ENCODE measurements at regions not wholly inside any gene's neighbourhood (a gene's known extent, or its start where the extent isn't known, plus 50 kb on each side); places are given as distances from the start of the nearest gene placed in this dataset.
A peak's percentile ranks its signal among the peaks of the same experiment; 100 is the strongest.

- peaks cover 11% of the 10 kb centered on the region for H3K4me1 Mint-ChIP-seq (ENCODE audit: low read depth, unreplicated experiment)
- no peak overlapping the region for H3K27ac Mint-ChIP-seq (ENCODE audit: unreplicated experiment)
- CTCF ChIA-PET, result no interaction called here
- H3K36me3 Mint-ChIP-seq (ENCODE audit: insufficient read depth, unreplicated experiment), result no peaks in the 10 kb centered on the region
- no TSS peak for BruUV-seq (replicated peaks)
- DNase-seq, result no peak
- no peaks in the 10 kb centered on the region for H3K9me3 Mint-ChIP-seq (ENCODE audit: low read depth, unreplicated experiment)
- no peaks in the 10 kb centered on the region for H3K27me3 Mint-ChIP-seq (ENCODE audit: unreplicated experiment)
- no peak overlapping the region for H3K4me3 Mint-ChIP-seq (ENCODE audit: low read depth, unreplicated experiment)
- intact Hi-C loops (cut with micrococcal nuclease; ENCODE audit: unreplicated experiment), result no loop called here
- TF ChIP-seq CTCF (IDR thresholded peaks at IDR 0.05; ENCODE audit: unreplicated experiment), result no peak
These were observed 129.7 kb downstream of the NFKBIZ start for GRCh38 chr3:101979033-101979432.

GRCh38 chr3:101984356-101984755 lies 135.0 kb downstream of the NFKBIZ start:
- H3K36me3 Mint-ChIP-seq (ENCODE audit: insufficient read depth, unreplicated experiment), result no peaks in the 10 kb centered on the region
- no peak overlapping the region for H3K4me3 Mint-ChIP-seq (ENCODE audit: low read depth, unreplicated experiment)
- intact Hi-C loops (cut with micrococcal nuclease; ENCODE audit: unreplicated experiment), result no loop called here
- no peak overlapping the region for H3K27ac Mint-ChIP-seq (ENCODE audit: unreplicated experiment)
- no peak for TF ChIP-seq CTCF (IDR thresholded peaks at IDR 0.05; ENCODE audit: unreplicated experiment)
- BruUV-seq (replicated peaks), result no TSS peak
- H3K9me3 Mint-ChIP-seq (ENCODE audit: low read depth, unreplicated experiment), result no peaks in the 10 kb centered on the region
- peak; percentile 3 for DNase-seq
- CTCF ChIA-PET, result no interaction called here
- H3K27me3 Mint-ChIP-seq (ENCODE audit: unreplicated experiment), result no peaks in the 10 kb centered on the region
- peaks cover 12% of the 10 kb centered on the region for H3K4me1 Mint-ChIP-seq (ENCODE audit: low read depth, unreplicated experiment)

GRCh38 chr3:101988596-101988995 lies 139.3 kb downstream of the NFKBIZ start:
- H3K36me3 Mint-ChIP-seq (ENCODE audit: insufficient read depth, unreplicated experiment), result no peaks in the 10 kb centered on the region

GRCh38 chr3:101989578-101990200 lies 140.4 kb downstream of the NFKBIZ start:
- no peak overlapping the region for H3K4me3 Mint-ChIP-seq (ENCODE audit: low read depth, unreplicated experiment)
- no TSS peak for BruUV-seq (replicated peaks)
- peaks cover 3% of the 10 kb centered on the region for H3K4me1 Mint-ChIP-seq (ENCODE audit: low read depth, unreplicated experiment)
- intact Hi-C loops (cut with micrococcal nuclease; ENCODE audit: unreplicated experiment), result no loop called here
- CTCF ChIA-PET, result interaction anchor here (0.6 kb wide), 1 partner anchor 26 kb away, joined by 10 read pairs; no protein-coding TSS in a partner anchor
- no peaks in the 10 kb centered on the region for H3K36me3 Mint-ChIP-seq (ENCODE audit: insufficient read depth, unreplicated experiment)
- no peak for DNase-seq
- no peak for TF ChIP-seq CTCF (IDR thresholded peaks at IDR 0.05; ENCODE audit: unreplicated experiment)
- no peak overlapping the region for H3K27ac Mint-ChIP-seq (ENCODE audit: unreplicated experiment)
- no peaks in the 10 kb centered on the region for H3K27me3 Mint-ChIP-seq (ENCODE audit: unreplicated experiment)
- no peaks in the 10 kb centered on the region for H3K9me3 Mint-ChIP-seq (ENCODE audit: low read depth, unreplicated experiment)

More at GRCh38 chr3:101988596-101988995, 139.3 kb downstream of the NFKBIZ start:
- Mint-ChIP-seq H3K27ac (ENCODE audit: unreplicated experiment) (no peak overlapping the region), H3K9me3 (ENCODE audit: low read depth, unreplicated experiment) (no peaks in the 10 kb centered on the region), H3K4me3 (ENCODE audit: low read depth, unreplicated experiment) (no peak overlapping the region), H3K4me1 (ENCODE audit: low read depth, unreplicated experiment) (peaks cover 12% of the 10 kb centered on the region), H3K27me3 (ENCODE audit: unreplicated experiment) (no peaks in the 10 kb centered on the region)
- no TSS peak for BruUV-seq (replicated peaks)
- TF ChIP-seq CTCF (IDR thresholded peaks at IDR 0.05; ENCODE audit: unreplicated experiment), result no peak
- CTCF ChIA-PET, result no interaction called here
- intact Hi-C loops (cut with micrococcal nuclease; ENCODE audit: unreplicated experiment), result no loop called here
- no peak for DNase-seq

Measured in Calu3 (cell line).